HCT116 (cell line): ENCODE measurements at regions not wholly inside any gene's neighbourhood (a gene's known extent, or its start where the extent isn't known, plus 50 kb on each side); places are given as distances from the start of the nearest gene placed in this dataset.

ENCODE experiments used
- ATAC-seq: fragments of 200-7000 bp; cut with Tn5 transposase; 2 replicates; pipeline ENCODE4 v1.9.1; 2020; ENCODE audit warnings: mild to moderate bottlenecking, moderate library complexity
- BruUV-seq: library from RNA; stranded (reverse); fragments of 400-500 nt; replicated peaks from 2 replicates; lab custom pipeline; 2021; lab: Mats Ljungman, UMichigan
- CTCF ChIA-PET: fragments of 300-600 bp; sonication (Branson Sonifier 250); formaldehyde crosslinking; loops from one replicate; lab custom pipeline; 2021; ENCODE audit warnings: antibody characterized with exemption; lab: Charles Lee
- POLR2A ChIA-PET: fragments of 300-600, 350-600 bp; sonication (Branson Sonifier 250); formaldehyde crosslinking; loops from one replicate; lab custom pipeline; 2021; ENCODE audit warnings: antibody characterized with exemption; lab: Charles Lee
- RAD21 ChIA-PET, 2 experiments: fragments of 300-600 bp; sonication (Branson Sonifier 250); formaldehyde crosslinking; loops; one replicate each; lab custom pipeline; 2023; ENCODE audit warnings: low total read pairs in 2 of 2; ENCODE audit not compliant: uncharacterized antibody in 2 of 2, unreplicated experiment in 2 of 2, low non-redundant PET in 1 of 2; lab: Charles Lee
- DNase-seq: peaks from one replicate; pipeline ENCODE4 v3.0.0-alpha.2; 2010; ENCODE audit warnings: low read depth, low spot score
- H2AFZ ChIP-seq: fragments of 200-600 bp; shearing (Covaris generic), sonication (generic); 2 replicates; pipeline ENCODE4 v1.6.1; 2017; ENCODE audit warnings: low read depth, mixed run types, mixed read lengths, antibody characterized with exemption, low read length; ENCODE audit not compliant: poor library complexity, severe bottlenecking
- H3K27ac ChIP-seq: 2 replicates; pipeline ENCODE4 v1.5.1; 2012; ENCODE audit warnings: low read depth, low read length
- H3K27me3 ChIP-seq: fragments of 200-600 bp; sonication (generic); 2 replicates; pipeline ENCODE4 v1.6.1; 2016; ENCODE audit warnings: mixed run types, low read length, mixed read lengths; ENCODE audit not compliant: insufficient read depth
- H3K36me3 ChIP-seq, 2 experiments: fragments of 200-500 bp in 1 of 2; fragments of 200-600 bp in 1 of 2; sonication (Bioruptor generic) in 1 of 2; sonication (generic) in 1 of 2; 2 replicates each; pipeline versions ENCODE4 v1.5.1 to v1.6.1; 2014 to 2016; ENCODE audit warnings: low read length in 2 of 2, inconsistent platforms in 1 of 2, mixed read lengths in 1 of 2, mixed run types in 1 of 2; ENCODE audit not compliant: insufficient read depth in 2 of 2, control insufficient read depth in 1 of 2
- H3K4me1 ChIP-seq, 2 experiments: fragments of 200-600 bp in 1 of 2; sonication (generic) in 1 of 2; 2 replicates each; pipeline versions ENCODE4 v1.5.1 to v1.6.1; 2012 to 2017; ENCODE audit warnings: low read length in 2 of 2, inconsistent platforms in 1 of 2, mild to moderate bottlenecking in 1 of 2, mixed read lengths in 1 of 2, mixed run types in 1 of 2, moderate library complexity in 1 of 2; ENCODE audit not compliant: insufficient read depth in 2 of 2, control insufficient read depth in 1 of 2
- H3K4me2 ChIP-seq: fragments of 200-600 bp; sonication (generic); 2 replicates; pipeline ENCODE4 v1.6.1; 2017; ENCODE audit warnings: mixed run types, low read length, mixed read lengths
- H3K4me3 ChIP-seq, 2 experiments: fragments of 200-600 bp in 1 of 2; sonication (generic) in 1 of 2; replicated peaks in 1 of 2; 2 replicates each; pipeline ENCODE4 v1.5.1; 2011 to 2016; ENCODE audit warnings: low read length in 2 of 2, control low read depth in 1 of 2, low read depth in 1 of 2, mild to moderate bottlenecking in 1 of 2, mixed read lengths in 1 of 2, mixed run types in 1 of 2
- H3K79me2 ChIP-seq: fragments of 200-600 bp; sonication (generic); 2 replicates; pipeline ENCODE4 v1.6.1; 2017; ENCODE audit warnings: mild to moderate bottlenecking, mixed run types, low read length, moderate library complexity, mixed read lengths; ENCODE audit not compliant: insufficient read depth
- H3K9ac ChIP-seq: fragments of 200-600 bp; sonication (generic); 2 replicates; pipeline ENCODE4 v1.6.1; 2016; ENCODE audit warnings: low read length, mixed read lengths
- H3K9me2 ChIP-seq: fragments of 200-600 bp; sonication (generic), shearing (Covaris generic); 2 replicates; pipeline ENCODE4 v1.6.1; 2017; ENCODE audit warnings: mixed run types, mild to moderate bottlenecking, moderate library complexity; ENCODE audit not compliant: insufficient read depth
- H3K9me3 ChIP-seq, 2 experiments: fragments of 200-500 bp in 1 of 2; fragments of 200-600 bp in 1 of 2; sonication (Bioruptor generic) in 1 of 2; sonication (generic) in 1 of 2; 2 replicates each; pipeline ENCODE4 v1.6.1; 2014 to 2017; ENCODE audit warnings: low read length in 2 of 2, mixed read lengths in 2 of 2, inconsistent platforms in 1 of 2, low read depth in 1 of 2, mild to moderate bottlenecking in 1 of 2, mixed run types in 1 of 2, moderate library complexity in 1 of 2; ENCODE audit not compliant: control insufficient read depth in 1 of 2, insufficient read depth in 1 of 2
- H4K20me1 ChIP-seq: fragments of 200-600 bp; sonication (generic), shearing (Covaris generic); 2 replicates; pipeline ENCODE4 v1.6.1; 2017; ENCODE audit warnings: mixed run types, mild to moderate bottlenecking, moderate library complexity; ENCODE audit not compliant: insufficient read depth
- CEBPB ChIP-seq: IDR thresholded peaks from 2 replicates; pipeline ENCODE4 v1.6.1; 2012; ENCODE audit warnings: low read depth
- EZH2 ChIP-seq: fragments of 200-600 bp; sonication (generic); IDR thresholded peaks from 2 replicates; pipeline ENCODE4 v1.6.1; 2017; ENCODE audit warnings: antibody characterized with exemption, mixed run types
- POLR2A ChIP-seq: IDR thresholded peaks from 2 replicates; pipeline ENCODE4 v1.7.0; 2011; ENCODE audit warnings: borderline replicate concordance; ENCODE audit not compliant: insufficient read depth, insufficient read length; ENCODE audit errors: extremely low read depth
- POLR2AphosphoS5 ChIP-seq: IDR thresholded peaks from 2 replicates; pipeline ENCODE4 v1.6.1; 2011; ENCODE audit warnings: mild to moderate bottlenecking, low read depth, low read length, moderate library complexity
- ZNF274 ChIP-seq: fragments of 200-500 bp; sonication (Bioruptor generic); IDR thresholded peaks from 2 replicates; pipeline ENCODE4 v1.6.1; 2014; ENCODE audit warnings: mild to moderate bottlenecking, low read depth, low read length, inconsistent platforms
- intact Hi-C: fragments of 100-400 bp; cut with micrococcal nuclease; formaldehyde crosslinking; loops from 2 replicates; pipeline ENCODE4 v1.10.0; 2022
- TF ChIP-seq, protein P1 (sequence below): IDR thresholded peaks from 2 replicates; pipeline ENCODE4 v1.6.1; 2011; ENCODE audit warnings: mild to moderate bottlenecking, low read length, moderate library complexity; ENCODE audit not compliant: insufficient replicate concordance; ENCODE audit errors: extremely low read depth
- TF ChIP-seq, protein P2 (sequence below): IDR thresholded peaks from 2 replicates; pipeline ENCODE4 v1.6.1; 2012; ENCODE audit warnings: low read depth
- TF ChIP-seq, protein P3 (sequence below): IDR thresholded peaks from 2 replicates; pipeline ENCODE4 v1.6.1; 2012

DNA sequence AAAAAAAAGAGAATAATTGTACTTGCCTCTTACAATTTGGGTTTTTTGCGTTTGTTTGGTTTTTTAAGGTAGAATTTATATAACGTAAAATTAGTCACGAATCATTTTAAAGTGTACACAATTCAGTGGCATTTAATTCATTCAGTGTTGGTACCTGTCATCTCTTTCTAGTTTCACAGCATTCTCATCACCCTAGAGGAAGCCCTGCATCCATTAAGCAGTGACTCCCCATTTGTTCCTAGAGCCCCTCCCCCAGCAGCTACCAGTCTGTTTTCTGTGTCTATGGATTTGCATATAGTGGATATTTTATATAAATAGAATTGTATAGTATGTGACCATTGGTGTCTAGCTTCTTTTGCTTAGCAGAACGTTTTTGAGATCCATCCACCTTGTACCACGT, 233.2 kb upstream of the FMN2 start:
- Histone ChIP-seq H3K9ac (no peak overlapping the region), H3K9me3 (peaks cover 0 to 9% of the 10 kb centered on the region in 2 experiments; a peak in 2 of 4 replicates), H3K27ac (no peak overlapping the region), H3K9me2 (no peaks in the 10 kb centered on the region), H2AFZ (no peak overlapping the region), H3K4me1 (no peaks in the 10 kb centered on the region), H3K27me3 (no peaks in the 10 kb centered on the region), H4K20me1 (no peaks in the 10 kb centered on the region), H3K79me2 (no peaks in the 10 kb centered on the region), H3K4me2 (no peak overlapping the region), H3K4me3 (no peak overlapping the region), H3K36me3 (no peaks in the 10 kb centered on the region)
- BruUV-seq: no TSS peak
- ChIA-PET CTCF (no interaction called here), POLR2A (no interaction called here), RAD21 (no interaction called here)
- ATAC-seq (no peak), DNase-seq (no peak)
- intact Hi-C loops: no loop called here
- no peak for TF ChIP-seq CEBPB
- TF ChIP-seq, protein P1, sequence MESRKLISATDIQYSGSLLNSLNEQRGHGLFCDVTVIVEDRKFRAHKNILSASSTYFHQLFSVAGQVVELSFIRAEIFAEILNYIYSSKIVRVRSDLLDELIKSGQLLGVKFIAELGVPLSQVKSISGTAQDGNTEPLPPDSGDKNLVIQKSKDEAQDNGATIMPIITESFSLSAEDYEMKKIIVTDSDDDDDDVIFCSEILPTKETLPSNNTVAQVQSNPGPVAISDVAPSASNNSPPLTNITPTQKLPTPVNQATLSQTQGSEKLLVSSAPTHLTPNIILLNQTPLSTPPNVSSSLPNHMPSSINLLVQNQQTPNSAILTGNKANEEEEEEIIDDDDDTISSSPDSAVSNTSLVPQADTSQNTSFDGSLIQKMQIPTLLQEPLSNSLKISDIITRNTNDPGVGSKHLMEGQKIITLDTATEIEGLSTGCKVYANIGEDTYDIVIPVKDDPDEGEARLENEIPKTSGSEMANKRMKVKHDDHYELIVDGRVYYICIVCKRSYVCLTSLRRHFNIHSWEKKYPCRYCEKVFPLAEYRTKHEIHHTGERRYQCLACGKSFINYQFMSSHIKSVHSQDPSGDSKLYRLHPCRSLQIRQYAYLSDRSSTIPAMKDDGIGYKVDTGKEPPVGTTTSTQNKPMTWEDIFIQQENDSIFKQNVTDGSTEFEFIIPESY: no peak
- TF ChIP-seq, protein P2, sequence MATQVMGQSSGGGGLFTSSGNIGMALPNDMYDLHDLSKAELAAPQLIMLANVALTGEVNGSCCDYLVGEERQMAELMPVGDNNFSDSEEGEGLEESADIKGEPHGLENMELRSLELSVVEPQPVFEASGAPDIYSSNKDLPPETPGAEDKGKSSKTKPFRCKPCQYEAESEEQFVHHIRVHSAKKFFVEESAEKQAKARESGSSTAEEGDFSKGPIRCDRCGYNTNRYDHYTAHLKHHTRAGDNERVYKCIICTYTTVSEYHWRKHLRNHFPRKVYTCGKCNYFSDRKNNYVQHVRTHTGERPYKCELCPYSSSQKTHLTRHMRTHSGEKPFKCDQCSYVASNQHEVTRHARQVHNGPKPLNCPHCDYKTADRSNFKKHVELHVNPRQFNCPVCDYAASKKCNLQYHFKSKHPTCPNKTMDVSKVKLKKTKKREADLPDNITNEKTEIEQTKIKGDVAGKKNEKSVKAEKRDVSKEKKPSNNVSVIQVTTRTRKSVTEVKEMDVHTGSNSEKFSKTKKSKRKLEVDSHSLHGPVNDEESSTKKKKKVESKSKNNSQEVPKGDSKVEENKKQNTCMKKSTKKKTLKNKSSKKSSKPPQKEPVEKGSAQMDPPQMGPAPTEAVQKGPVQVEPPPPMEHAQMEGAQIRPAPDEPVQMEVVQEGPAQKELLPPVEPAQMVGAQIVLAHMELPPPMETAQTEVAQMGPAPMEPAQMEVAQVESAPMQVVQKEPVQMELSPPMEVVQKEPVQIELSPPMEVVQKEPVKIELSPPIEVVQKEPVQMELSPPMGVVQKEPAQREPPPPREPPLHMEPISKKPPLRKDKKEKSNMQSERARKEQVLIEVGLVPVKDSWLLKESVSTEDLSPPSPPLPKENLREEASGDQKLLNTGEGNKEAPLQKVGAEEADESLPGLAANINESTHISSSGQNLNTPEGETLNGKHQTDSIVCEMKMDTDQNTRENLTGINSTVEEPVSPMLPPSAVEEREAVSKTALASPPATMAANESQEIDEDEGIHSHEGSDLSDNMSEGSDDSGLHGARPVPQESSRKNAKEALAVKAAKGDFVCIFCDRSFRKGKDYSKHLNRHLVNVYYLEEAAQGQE: no peak
- no peak for TF ChIP-seq EZH2
- no peak for TF ChIP-seq POLR2AphosphoS5
- TF ChIP-seq, protein P3, sequence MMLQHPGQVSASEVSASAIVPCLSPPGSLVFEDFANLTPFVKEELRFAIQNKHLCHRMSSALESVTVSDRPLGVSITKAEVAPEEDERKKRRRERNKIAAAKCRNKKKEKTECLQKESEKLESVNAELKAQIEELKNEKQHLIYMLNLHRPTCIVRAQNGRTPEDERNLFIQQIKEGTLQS: no peak
- no peak for TF ChIP-seq ZNF274
- no peak for TF ChIP-seq POLR2A
